ENCODE measurements at regions not wholly inside any gene's neighbourhood (a gene's known extent, or its start where the extent isn't known, plus 50 kb on each side); places are given as distances from the start of the nearest gene placed in this dataset.

DNA sequence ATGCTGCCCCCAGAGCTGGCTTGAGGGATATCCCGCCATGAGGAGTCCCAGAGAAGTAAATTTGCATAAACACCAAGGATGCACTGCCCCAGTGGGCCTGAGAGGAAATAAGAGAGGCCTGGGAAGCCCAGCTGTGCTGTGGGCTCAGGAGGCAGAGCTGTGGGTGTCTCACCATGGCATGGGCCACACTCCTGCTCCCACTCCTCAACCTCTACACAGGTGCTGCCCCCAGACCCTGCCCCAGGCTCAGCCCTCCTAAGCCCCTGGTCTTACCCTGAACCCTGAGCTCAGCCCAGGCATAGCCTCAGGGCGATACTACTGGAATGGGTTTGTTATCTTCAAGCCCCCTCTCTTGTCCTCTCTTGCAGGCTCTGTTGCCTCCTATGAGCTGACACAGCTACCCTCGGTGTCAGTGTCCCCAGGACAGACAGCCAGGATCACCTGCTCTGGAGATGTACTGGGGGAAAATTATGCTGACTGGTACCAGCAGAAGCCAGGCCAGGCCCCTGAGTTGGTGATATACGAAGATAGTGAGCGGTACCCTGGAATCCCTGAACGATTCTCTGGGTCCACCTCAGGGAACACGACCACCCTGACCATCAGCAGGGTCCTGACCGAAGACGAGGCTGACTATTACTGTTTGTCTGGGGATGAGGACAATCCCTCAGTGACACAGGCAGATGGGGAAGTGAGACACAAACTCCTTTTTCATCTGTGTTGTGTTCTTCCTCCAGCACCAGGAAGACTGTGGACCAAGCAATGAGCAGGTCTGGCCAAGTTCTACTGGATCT lies 59.9 kb downstream of the GGTLC2 start:
- Mint-ChIP-seq H3K27me3 (ENCODE audit: low read depth) (peaks cover 100% of the 10 kb centered on the region), H3K36me3 (ENCODE audit: insufficient read depth in 1 of 3, low read depth in 3 of 3) (no peaks in the 10 kb centered on the region), H3K4me1 (no peaks in the 10 kb centered on the region), H3K27ac (no peak overlapping the region), H3K9me3 (no peaks in the 10 kb centered on the region), H3K4me3 (no peak overlapping the region)
- no peak overlapping the region for H4K8ac ChIP-seq (replicated peaks; ENCODE audit: insufficient read length, low read depth, low read length)
- H2BK120ac ChIP-seq (ENCODE audit: low read depth, low read length, poor library complexity, severe bottlenecking): no peak overlapping the region
- H3K4me1 ChIP-seq (ENCODE audit: insufficient read depth, low read length): no peaks in the 10 kb centered on the region
- no peak overlapping the region for H3K4me2 ChIP-seq (ENCODE audit: insufficient read depth, insufficient read length, low read length)
- H3T11ph ChIP-seq (ENCODE audit: low read length): no peak overlapping the region
- no peak overlapping the region for H2BK12ac ChIP-seq (ENCODE audit: insufficient read length, low read depth, low read length)
- no peaks in the 10 kb centered on the region for H3K79me1 ChIP-seq (ENCODE audit: insufficient read depth, low read depth, low read length, poor library complexity, severe bottlenecking)
- WGBS (ENCODE audit: extremely low coverage, insufficient read length, low lambda C conversion rate): no CpG with 5 or more reads among the region's 9 CpGs
- no peak overlapping the region for H2BK20ac ChIP-seq (ENCODE audit: low read depth, low read length, poor library complexity, severe bottlenecking)
- no peak overlapping the region for H3K18ac ChIP-seq (ENCODE audit: insufficient read length, low read depth, low read length)
- H3K4ac ChIP-seq (ENCODE audit: low read depth, low read length): no peak overlapping the region
- no peak overlapping the region for H3K9ac ChIP-seq (ENCODE audit: extremely low read depth, insufficient read length, low read length)
- H2BK5ac ChIP-seq (ENCODE audit: insufficient read length, low read length): no peak overlapping the region
- peak; percentile 5 for DNase-seq
- H4K91ac ChIP-seq (ENCODE audit: insufficient read length, low read depth, low read length): no peak overlapping the region
- no peak overlapping the region for H2AK5ac ChIP-seq (ENCODE audit: insufficient read length, low read length)
- H4K5ac ChIP-seq (ENCODE audit: insufficient read length, low read depth, low read length): no peak overlapping the region
- H3K56ac ChIP-seq (ENCODE audit: insufficient read length, low read depth, low read length): no peak overlapping the region
- H3K27ac ChIP-seq (ENCODE audit: insufficient read length, low read depth, low read length): no peak overlapping the region
- no peaks in the 10 kb centered on the region for H3K79me2 ChIP-seq (ENCODE audit: insufficient read depth, low read length)
- peaks cover 29% of the 10 kb centered on the region; the same call in 1 of the 2 replicates for H3K27me3 ChIP-seq (ENCODE audit: insufficient read depth, low read length)
- no peak overlapping the region for H2BK15ac ChIP-seq (ENCODE audit: low read depth, low read length)
- H3K14ac ChIP-seq (ENCODE audit: insufficient read depth, low read length): no peak overlapping the region
- H4K20me1 ChIP-seq (ENCODE audit: control insufficient read depth, insufficient read depth, insufficient read length): no peaks in the 10 kb centered on the region
- H3K23me2 ChIP-seq (ENCODE audit: insufficient read length, low read depth, low read length, poor library complexity, severe bottlenecking): no peaks in the 10 kb centered on the region
- TF ChIP-seq, protein P1, sequence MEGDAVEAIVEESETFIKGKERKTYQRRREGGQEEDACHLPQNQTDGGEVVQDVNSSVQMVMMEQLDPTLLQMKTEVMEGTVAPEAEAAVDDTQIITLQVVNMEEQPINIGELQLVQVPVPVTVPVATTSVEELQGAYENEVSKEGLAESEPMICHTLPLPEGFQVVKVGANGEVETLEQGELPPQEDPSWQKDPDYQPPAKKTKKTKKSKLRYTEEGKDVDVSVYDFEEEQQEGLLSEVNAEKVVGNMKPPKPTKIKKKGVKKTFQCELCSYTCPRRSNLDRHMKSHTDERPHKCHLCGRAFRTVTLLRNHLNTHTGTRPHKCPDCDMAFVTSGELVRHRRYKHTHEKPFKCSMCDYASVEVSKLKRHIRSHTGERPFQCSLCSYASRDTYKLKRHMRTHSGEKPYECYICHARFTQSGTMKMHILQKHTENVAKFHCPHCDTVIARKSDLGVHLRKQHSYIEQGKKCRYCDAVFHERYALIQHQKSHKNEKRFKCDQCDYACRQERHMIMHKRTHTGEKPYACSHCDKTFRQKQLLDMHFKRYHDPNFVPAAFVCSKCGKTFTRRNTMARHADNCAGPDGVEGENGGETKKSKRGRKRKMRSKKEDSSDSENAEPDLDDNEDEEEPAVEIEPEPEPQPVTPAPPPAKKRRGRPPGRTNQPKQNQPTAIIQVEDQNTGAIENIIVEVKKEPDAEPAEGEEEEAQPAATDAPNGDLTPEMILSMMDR (conservative IDR thresholded peaks at IDR 0.05): no peak
- no peaks in the 10 kb centered on the region for H3K9me3 ChIP-seq (ENCODE audit: control insufficient read depth, low read depth, low read length)
- H2AFZ ChIP-seq (ENCODE audit: low read length): no peak overlapping the region
- no peak overlapping the region for H3K23ac ChIP-seq (ENCODE audit: insufficient read length, low read depth, low read length)
